WTC11 (cell line): ENCODE measurements at regions not wholly inside any gene's neighbourhood (a gene's known extent, or its start where the extent isn't known, plus 50 kb on each side); places are given as distances from the start of the nearest gene placed in this dataset.

Experiments used
- ATF2 ChIP-seq: sonication (generic); formaldehyde crosslinking; IDR thresholded peaks from 2 replicates; pipeline ENCODE4 v1.8.1; 2022; ENCODE audit warnings: low read depth, missing genetic modification reagents, borderline replicate concordance
- CREB1 ChIP-seq: sonication (generic); formaldehyde crosslinking; IDR thresholded peaks from 2 replicates; pipeline ENCODE4 v1.8.0; 2023; ENCODE audit warnings: mild to moderate bottlenecking, missing genetic modification reagents
- ETV6 ChIP-seq: sonication (generic); formaldehyde crosslinking; IDR thresholded peaks from 2 replicates; pipeline ENCODE4 v1.8.1; 2022; ENCODE audit warnings: mild to moderate bottlenecking, missing genetic modification reagents
- FOXJ3 ChIP-seq: sonication (generic); formaldehyde crosslinking; IDR thresholded peaks from 2 replicates; pipeline ENCODE4 v1.9.0; 2021; ENCODE audit warnings: missing genetic modification reagents, mild to moderate bottlenecking, borderline replicate concordance
- FOXP1 ChIP-seq: sonication (generic); formaldehyde crosslinking; IDR thresholded peaks from 2 replicates; pipeline ENCODE4 v1.8.0; 2022; ENCODE audit warnings: missing genetic modification reagents, mild to moderate bottlenecking, moderate library complexity, borderline replicate concordance
- JUN ChIP-seq: sonication (generic); formaldehyde crosslinking; IDR thresholded peaks from 2 replicates; pipeline ENCODE4 v1.8.0; 2023; ENCODE audit warnings: mild to moderate bottlenecking, missing genetic modification reagents
- KAT7 ChIP-seq: sonication (generic); formaldehyde crosslinking; IDR thresholded peaks from 2 replicates; pipeline ENCODE4 v1.8.1; 2023; ENCODE audit warnings: missing genetic modification reagents, mild to moderate bottlenecking, borderline replicate concordance
- NFYB ChIP-seq: sonication (generic); formaldehyde crosslinking; conservative IDR thresholded peaks from 2 replicates; pipeline ENCODE4 v1.8.0; 2022; ENCODE audit warnings: low read depth, missing genetic modification reagents
- SP1 ChIP-seq: sonication (generic); formaldehyde crosslinking; conservative IDR thresholded peaks from 2 replicates; pipeline ENCODE4 v1.8.1; 2022; ENCODE audit warnings: missing genetic modification reagents
- TCF7 ChIP-seq: sonication (generic); formaldehyde crosslinking; IDR thresholded peaks from 2 replicates; pipeline ENCODE4 v1.8.0; 2022; ENCODE audit warnings: mild to moderate bottlenecking, low read depth, missing genetic modification reagents, moderate library complexity
- ZNF416 ChIP-seq: fragments of 250-450 bp; sonication (Bioruptor Pico); IDR thresholded peaks from 2 replicates; pipeline ENCODE4 v1.9.0; 2021; ENCODE audit warnings: mild to moderate bottlenecking, inconsistent platforms
- TF ChIP-seq, protein P1 (sequence below): fragments of 200-600 bp; IDR thresholded peaks from 2 replicates; pipeline ENCODE4 v1.8.0; 2022; ENCODE audit warnings: antibody characterized with exemption
- TF ChIP-seq, protein P2 (sequence below): sonication (generic); formaldehyde crosslinking; IDR thresholded peaks from 2 replicates; pipeline ENCODE4 v1.8.1; 2022; ENCODE audit warnings: missing genetic modification reagents, borderline replicate concordance
- TF ChIP-seq, protein P3 (sequence below): sonication (generic); formaldehyde crosslinking; IDR thresholded peaks from 2 replicates; pipeline ENCODE4 v1.8.1; 2022; ENCODE audit warnings: low read depth, mild to moderate bottlenecking, moderate library complexity, missing genetic modification reagents, borderline replicate concordance

DNA sequence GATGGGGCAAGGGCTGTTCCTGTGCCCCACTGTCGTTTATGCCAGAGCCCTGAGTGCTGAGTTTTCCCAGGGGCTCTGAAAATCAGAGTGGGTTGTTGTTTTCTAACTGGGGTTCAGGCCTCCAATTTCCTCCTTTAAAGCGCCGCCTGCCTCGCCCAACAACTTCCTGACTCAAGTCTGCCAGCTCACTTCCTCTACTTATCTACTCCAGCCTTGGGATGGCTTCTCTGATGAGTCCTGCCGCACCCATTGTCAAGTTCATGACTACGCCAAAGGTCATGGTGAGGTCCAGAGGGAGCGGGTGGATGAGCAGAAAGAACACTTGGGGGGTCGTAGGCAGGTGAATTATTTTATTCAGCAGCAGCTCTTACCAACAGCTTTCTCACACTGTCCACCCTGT lies 104.7 kb downstream of the UTP18 start:
- TF ChIP-seq FOXP1 (CRISPR knock-in tag) (no peak), ETV6 (CRISPR knock-in tag) (no peak), CREB1 (CRISPR knock-in tag) (no peak), SP1 (CRISPR knock-in tag) (no peak), JUN (CRISPR knock-in tag) (no peak), NFYB (no peak), TCF7 (no peak), KAT7 (no peak), ZNF416 (CRISPR knock-in tag) (no peak), ATF2 (CRISPR knock-in tag) (no peak), FOXJ3 (CRISPR knock-in tag) (no peak)
- TF ChIP-seq, protein P1, sequence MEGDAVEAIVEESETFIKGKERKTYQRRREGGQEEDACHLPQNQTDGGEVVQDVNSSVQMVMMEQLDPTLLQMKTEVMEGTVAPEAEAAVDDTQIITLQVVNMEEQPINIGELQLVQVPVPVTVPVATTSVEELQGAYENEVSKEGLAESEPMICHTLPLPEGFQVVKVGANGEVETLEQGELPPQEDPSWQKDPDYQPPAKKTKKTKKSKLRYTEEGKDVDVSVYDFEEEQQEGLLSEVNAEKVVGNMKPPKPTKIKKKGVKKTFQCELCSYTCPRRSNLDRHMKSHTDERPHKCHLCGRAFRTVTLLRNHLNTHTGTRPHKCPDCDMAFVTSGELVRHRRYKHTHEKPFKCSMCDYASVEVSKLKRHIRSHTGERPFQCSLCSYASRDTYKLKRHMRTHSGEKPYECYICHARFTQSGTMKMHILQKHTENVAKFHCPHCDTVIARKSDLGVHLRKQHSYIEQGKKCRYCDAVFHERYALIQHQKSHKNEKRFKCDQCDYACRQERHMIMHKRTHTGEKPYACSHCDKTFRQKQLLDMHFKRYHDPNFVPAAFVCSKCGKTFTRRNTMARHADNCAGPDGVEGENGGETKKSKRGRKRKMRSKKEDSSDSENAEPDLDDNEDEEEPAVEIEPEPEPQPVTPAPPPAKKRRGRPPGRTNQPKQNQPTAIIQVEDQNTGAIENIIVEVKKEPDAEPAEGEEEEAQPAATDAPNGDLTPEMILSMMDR, result no peak
- TF ChIP-seq, protein P2, sequence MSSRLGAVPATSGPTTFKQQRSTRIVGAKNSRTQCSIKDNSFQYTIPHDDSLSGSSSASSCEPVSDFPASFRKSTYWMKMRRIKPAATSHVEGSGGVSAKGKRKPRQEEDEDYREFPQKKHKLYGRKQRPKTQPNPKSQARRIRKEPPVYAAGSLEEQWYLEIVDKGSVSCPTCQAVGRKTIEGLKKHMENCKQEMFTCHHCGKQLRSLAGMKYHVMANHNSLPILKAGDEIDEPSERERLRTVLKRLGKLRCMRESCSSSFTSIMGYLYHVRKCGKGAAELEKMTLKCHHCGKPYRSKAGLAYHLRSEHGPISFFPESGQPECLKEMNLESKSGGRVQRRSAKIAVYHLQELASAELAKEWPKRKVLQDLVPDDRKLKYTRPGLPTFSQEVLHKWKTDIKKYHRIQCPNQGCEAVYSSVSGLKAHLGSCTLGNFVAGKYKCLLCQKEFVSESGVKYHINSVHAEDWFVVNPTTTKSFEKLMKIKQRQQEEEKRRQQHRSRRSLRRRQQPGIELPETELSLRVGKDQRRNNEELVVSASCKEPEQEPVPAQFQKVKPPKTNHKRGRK (CRISPR knock-in tag), result no peak
- TF ChIP-seq, protein P3, sequence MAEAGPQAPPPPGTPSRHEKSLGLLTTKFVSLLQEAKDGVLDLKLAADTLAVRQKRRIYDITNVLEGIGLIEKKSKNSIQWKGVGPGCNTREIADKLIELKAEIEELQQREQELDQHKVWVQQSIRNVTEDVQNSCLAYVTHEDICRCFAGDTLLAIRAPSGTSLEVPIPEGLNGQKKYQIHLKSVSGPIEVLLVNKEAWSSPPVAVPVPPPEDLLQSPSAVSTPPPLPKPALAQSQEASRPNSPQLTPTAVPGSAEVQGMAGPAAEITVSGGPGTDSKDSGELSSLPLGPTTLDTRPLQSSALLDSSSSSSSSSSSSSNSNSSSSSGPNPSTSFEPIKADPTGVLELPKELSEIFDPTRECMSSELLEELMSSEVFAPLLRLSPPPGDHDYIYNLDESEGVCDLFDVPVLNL, result no peak
